Fibroblast of lung (primary cell): ENCODE measurements at regions not wholly inside any gene's neighbourhood (a gene's known extent, or its start where the extent isn't known, plus 50 kb on each side); places are given as distances from the start of the nearest gene placed in this dataset.

Experiments
- DNase-seq, 2 donors: peaks; one replicate each; pipeline versions ENCODE4 v3.0.0 to v3.0.0-alpha.2; 2010; ENCODE audit warnings: low read depth in 2 of 2
- H2AFZ ChIP-seq: 2 replicates; pipeline ENCODE4 v1.5.1; 2012; ENCODE audit warnings: low read length, control low read depth, inconsistent platforms
- H3K27ac ChIP-seq: 2 replicates; pipeline ENCODE4 v1.5.1; 2011; ENCODE audit warnings: low read length, control low read depth; ENCODE audit not compliant: insufficient read depth
- H3K27me3 ChIP-seq: 2 replicates; pipeline ENCODE4 v1.5.1; 2011; ENCODE audit warnings: mild to moderate bottlenecking, low read length; ENCODE audit not compliant: control insufficient read depth, insufficient read depth
- H3K36me3 ChIP-seq: 2 replicates; pipeline ENCODE4 v1.5.1; 2011; ENCODE audit warnings: low read length; ENCODE audit not compliant: control insufficient read depth, insufficient read depth
- H3K4me1 ChIP-seq: 2 replicates; pipeline ENCODE4 v1.5.1; 2011; ENCODE audit warnings: low read length; ENCODE audit not compliant: control insufficient read depth, insufficient read depth; ENCODE audit errors: extremely low read depth
- H3K4me2 ChIP-seq: 2 replicates; pipeline ENCODE4 v1.5.1; 2011; ENCODE audit warnings: low read length, control low read depth; ENCODE audit not compliant: insufficient read depth; ENCODE audit errors: extremely low read depth
- H3K4me3 ChIP-seq, 4 experiments: fragments of 200-600 bp in 1 of 4; sonication (generic) in 1 of 4; replicated peaks in 1 of 4; 2 replicates each; pipeline ENCODE4 v1.5.1; 2011 to 2016; ENCODE audit warnings: low read length in 4 of 4, low read depth in 3 of 4, mild to moderate bottlenecking in 3 of 4, control low read depth in 2 of 4, inconsistent platforms in 1 of 4, mixed read lengths in 1 of 4; ENCODE audit not compliant: insufficient read depth in 1 of 4; ENCODE audit errors: control extremely low read depth in 1 of 4
- H3K79me2 ChIP-seq: 2 replicates; pipeline ENCODE4 v1.5.1; 2012; ENCODE audit warnings: mild to moderate bottlenecking, low read length, inconsistent platforms; ENCODE audit not compliant: control insufficient read depth, insufficient read depth
- H3K9ac ChIP-seq: 2 replicates; pipeline ENCODE4 v1.5.1; 2011; ENCODE audit warnings: mild to moderate bottlenecking, low read length, control low read depth; ENCODE audit not compliant: insufficient read depth
- H3K9me3 ChIP-seq: 2 replicates; pipeline ENCODE4 v1.5.1; 2012; ENCODE audit warnings: low read depth, low read length; ENCODE audit not compliant: control insufficient read depth, insufficient read depth
- H4K20me1 ChIP-seq: 2 replicates; pipeline ENCODE4 v1.5.1; 2011; ENCODE audit warnings: low read length; ENCODE audit not compliant: control insufficient read depth, insufficient read depth; ENCODE audit errors: extremely low read depth
- CTCF ChIP-seq, 2 donors: IDR thresholded peaks in 1 of 2; conservative IDR thresholded peaks in 1 of 2; 1 replicate in 1 of 2; 2 replicates in 1 of 2; pipeline ENCODE4 v1.5.1; 2011 to 2012; ENCODE audit warnings: low read length in 2 of 2, control low read depth in 1 of 2, inconsistent platforms in 1 of 2, low read depth in 1 of 2, mild to moderate bottlenecking in 1 of 2
- EZH2 ChIP-seq: IDR thresholded peaks from 2 replicates; pipeline ENCODE4 v1.5.1; 2012; ENCODE audit warnings: low read length, control low read depth, mild to moderate bottlenecking; ENCODE audit errors: missing control alignments

GRCh38 chr10:53700278-53700677, 927.7 kb upstream of the MBL2 start:
- H4K20me1 ChIP-seq, result no peaks in the 10 kb centered on the region
- H3K79me2 ChIP-seq, result no peaks in the 10 kb centered on the region
- no peak overlapping the region for H3K4me2 ChIP-seq
- H3K36me3 ChIP-seq, result no peaks in the 10 kb centered on the region
- H3K4me3 ChIP-seq, result no peak overlapping the region
- H3K27ac ChIP-seq, result no peak overlapping the region
- no peak overlapping the region for H2AFZ ChIP-seq
- H3K4me1 ChIP-seq, result no peaks in the 10 kb centered on the region
- H3K9me3 ChIP-seq, result no peaks in the 10 kb centered on the region
- TF ChIP-seq EZH2 (no peak), CTCF (conservative IDR thresholded peaks at IDR 0.05 in 1 of 2, IDR thresholded peaks at IDR 0.05 in 1 of 2; ENCODE audit: low read depth in 1 of 2, low read length in 2 of 2) (no peak)
- DNase-seq, result no peak
- H3K9ac ChIP-seq, result no peak overlapping the region
- H3K27me3 ChIP-seq, result no peaks in the 10 kb centered on the region

- DNase-seq, result no peak
- no peaks in the 10 kb centered on the region for H3K79me2 ChIP-seq
- no peaks in the 10 kb centered on the region for H3K4me1 ChIP-seq
- no peaks in the 10 kb centered on the region for H4K20me1 ChIP-seq
- H3K36me3 ChIP-seq, result no peaks in the 10 kb centered on the region
- no peak overlapping the region for H3K4me3 ChIP-seq
- no peak overlapping the region for H3K9ac ChIP-seq
- no peak overlapping the region for H2AFZ ChIP-seq
- H3K27me3 ChIP-seq, result no peaks in the 10 kb centered on the region
- TF ChIP-seq CTCF (conservative IDR thresholded peaks at IDR 0.05 in 1 of 2, IDR thresholded peaks at IDR 0.05 in 1 of 2; ENCODE audit: low read depth in 1 of 2, low read length in 2 of 2) (no peak), EZH2 (no peak)
- H3K9me3 ChIP-seq, result no peaks in the 10 kb centered on the region
- H3K27ac ChIP-seq, result no peak overlapping the region
- no peak overlapping the region for H3K4me2 ChIP-seq
These were observed 927.1 kb upstream of the MBL2 start for GRCh38 chr10:53699684-53700083.

- no peak for TF ChIP-seq CTCF (conservative IDR thresholded peaks at IDR 0.05 in 1 of 2, IDR thresholded peaks at IDR 0.05 in 1 of 2; ENCODE audit: low read depth in 1 of 2, low read length in 2 of 2)
- no peak for TF ChIP-seq EZH2
- H3K79me2 ChIP-seq, result no peaks in the 10 kb centered on the region
- H3K4me2 ChIP-seq, result no peak overlapping the region
- H3K4me1 ChIP-seq, result no peaks in the 10 kb centered on the region
- no peak overlapping the region for H2AFZ ChIP-seq
- H3K4me3 ChIP-seq, result no peak overlapping the region
- no peaks in the 10 kb centered on the region for H4K20me1 ChIP-seq
- H3K9me3 ChIP-seq, result no peaks in the 10 kb centered on the region
- no peak for DNase-seq
- no peaks in the 10 kb centered on the region for H3K27me3 ChIP-seq
- H3K9ac ChIP-seq, result no peak overlapping the region
- H3K27ac ChIP-seq, result no peak overlapping the region
- no peaks in the 10 kb centered on the region for H3K36me3 ChIP-seq
These were observed 926.6 kb upstream of the MBL2 start for GRCh38 chr10:53699231-53699630.
